ENCODE measurements at regions not wholly inside any gene's neighbourhood (a gene's known extent, or its start where the extent isn't known, plus 50 kb on each side); places are given as distances from the start of the nearest gene placed in this dataset.
"Not testable (repeated sequence)": the region's sequence is repeated elsewhere in the genome, so short reads cannot be mapped to it uniquely, and the experiment has no call there.

DNA sequence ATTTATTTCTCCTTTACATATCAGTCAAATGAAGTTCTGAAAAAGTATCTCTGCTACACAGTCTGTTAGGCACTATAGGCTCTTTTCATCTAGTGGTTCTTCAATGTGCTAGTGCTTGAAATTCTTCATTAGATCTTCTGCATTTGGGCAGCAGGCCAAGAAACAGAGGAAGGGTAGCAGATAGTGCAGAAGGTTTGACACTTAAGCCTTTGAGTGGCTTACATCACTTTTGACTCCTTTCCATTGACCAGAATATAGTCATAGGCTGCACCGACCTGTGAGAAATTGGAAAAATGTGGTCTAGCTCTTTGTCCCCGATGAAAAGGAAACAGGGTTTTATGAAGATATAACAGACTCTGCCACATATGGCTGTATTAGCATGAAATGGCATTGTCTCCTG, 459.5 kb upstream of the PTGER4 start:
- DNase-seq (ENCODE audit: low spot score in 2 of 2) (no peak), ATAC-seq (ENCODE audit: low read depth) (no peak)
- H3K27ac Mint-ChIP-seq = no peak overlapping the region
- H3K9me3 Mint-ChIP-seq = peaks cover 3% of the 10 kb centered on the region
- peaks cover 16% of the 10 kb centered on the region for H3K27me3 Mint-ChIP-seq
- H3K4me3 Mint-ChIP-seq = no peak overlapping the region
- H3K4me1 Mint-ChIP-seq = peaks cover 8% of the 10 kb centered on the region
- H3K36me3 Mint-ChIP-seq = no peaks in the 10 kb centered on the region

DNA sequence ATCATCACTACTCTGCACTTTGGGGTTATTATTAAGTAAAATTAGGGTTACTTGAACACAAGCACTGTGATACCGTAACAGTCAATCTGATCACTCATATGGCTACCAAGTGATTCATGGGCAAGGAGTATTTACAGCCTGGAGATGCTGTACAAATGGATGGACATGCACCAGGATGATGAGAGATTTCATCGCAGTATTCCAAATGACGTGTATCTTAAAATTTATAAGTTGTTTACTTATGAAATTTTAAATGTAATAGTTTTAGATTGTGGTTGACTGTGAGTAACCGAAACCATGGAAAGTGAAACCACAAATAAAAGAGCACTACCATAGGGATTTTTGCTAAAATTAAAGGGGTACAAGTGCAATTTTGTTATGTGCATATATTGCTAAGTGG, 462.2 kb upstream of the PTGER4 start:
- Mint-ChIP-seq H3K4me1 (no peaks in the 10 kb centered on the region), H3K27ac (no peak overlapping the region), H3K36me3 (no peaks in the 10 kb centered on the region), H3K4me3 (no peak overlapping the region), H3K9me3 (peaks cover 3% of the 10 kb centered on the region), H3K27me3 (peaks cover 13% of the 10 kb centered on the region)
- DNase-seq (ENCODE audit: low spot score in 2 of 2) = no peak
- no peak for ATAC-seq (ENCODE audit: low read depth)

DNA sequence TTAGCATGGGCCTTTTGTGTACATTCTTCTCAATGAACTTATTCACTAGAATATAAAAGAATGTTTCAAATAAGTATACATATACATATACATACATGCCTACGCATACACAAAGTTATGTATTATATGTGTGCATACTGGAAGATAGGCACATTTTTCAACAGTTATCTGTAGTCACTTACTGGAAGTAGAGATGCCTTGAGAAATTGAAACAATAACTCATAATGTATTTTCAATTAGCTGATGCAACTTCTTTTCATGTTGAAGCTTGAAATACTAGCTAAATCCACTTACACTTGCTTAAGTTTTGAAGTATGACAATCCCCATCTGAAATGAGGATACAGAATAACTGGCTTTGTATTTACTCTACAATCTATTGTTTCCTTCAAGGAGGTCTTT, 469.0 kb upstream of the PTGER4 start:
- DNase-seq (ENCODE audit: low spot score in 2 of 2) (no peak), ATAC-seq (ENCODE audit: low read depth) (no peak)
- peaks cover 2% of the 10 kb centered on the region for H3K27me3 Mint-ChIP-seq
- no peaks in the 10 kb centered on the region for H3K4me1 Mint-ChIP-seq
- H3K36me3 Mint-ChIP-seq = no peaks in the 10 kb centered on the region
- H3K4me3 Mint-ChIP-seq = no peak overlapping the region
- H3K9me3 Mint-ChIP-seq = no peaks in the 10 kb centered on the region
- no peak overlapping the region for H3K27ac Mint-ChIP-seq

DNA sequence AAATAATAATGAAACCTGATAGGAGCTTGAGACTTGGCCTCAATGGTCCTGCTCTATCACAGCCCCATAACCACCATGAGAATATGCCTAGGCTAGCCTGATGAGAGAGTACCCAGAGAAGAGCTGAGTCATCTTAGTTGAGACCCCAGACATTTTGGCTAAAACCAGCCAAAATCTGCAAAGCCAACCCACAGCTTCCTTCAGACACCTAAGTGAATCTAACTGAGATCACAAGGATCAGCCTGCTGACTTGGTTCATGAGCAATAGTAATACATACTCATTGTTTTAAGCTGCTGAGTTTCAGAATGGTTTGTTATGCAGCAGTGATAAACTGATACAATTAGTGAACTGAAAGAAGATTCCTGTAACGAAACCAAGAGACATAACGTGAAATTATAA, 473.7 kb upstream of the PTGER4 start:
- ATAC-seq (ENCODE audit: low read depth) = no peak
- no peak overlapping the region for H3K4me3 Mint-ChIP-seq
- no peaks in the 10 kb centered on the region for H3K36me3 Mint-ChIP-seq
- no peaks in the 10 kb centered on the region for H3K27me3 Mint-ChIP-seq
- DNase-seq (ENCODE audit: low spot score in 2 of 2) = no peak
- H3K4me1 Mint-ChIP-seq = no peaks in the 10 kb centered on the region
- H3K27ac Mint-ChIP-seq = no peak overlapping the region
- no peaks in the 10 kb centered on the region for H3K9me3 Mint-ChIP-seq

DNA sequence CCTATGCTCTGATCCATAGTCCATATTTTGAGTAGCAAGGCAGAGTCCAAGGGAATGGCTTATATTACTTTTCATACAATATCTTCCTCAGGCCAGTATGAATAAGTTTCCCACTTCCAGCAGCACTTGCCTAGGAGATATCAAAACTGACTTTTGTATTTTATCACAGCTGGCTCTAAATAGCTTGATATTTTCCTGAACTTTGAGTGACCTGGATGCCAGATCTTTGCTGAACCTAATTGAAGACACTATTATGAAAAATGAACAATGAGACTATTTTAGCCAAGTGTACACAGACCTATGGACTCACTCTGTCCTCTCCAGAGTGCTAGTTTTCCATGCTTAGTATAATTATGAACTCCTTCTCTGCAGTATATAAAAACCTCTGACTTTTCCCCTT, 475.6 kb upstream of the PTGER4 start:
- H3K27ac Mint-ChIP-seq = no peak overlapping the region
- ATAC-seq (ENCODE audit: low read depth) (no peak), DNase-seq (ENCODE audit: low spot score in 2 of 2) (no peak)
- no peaks in the 10 kb centered on the region for H3K36me3 Mint-ChIP-seq
- no peak overlapping the region for H3K4me3 Mint-ChIP-seq
- H3K4me1 Mint-ChIP-seq = no peaks in the 10 kb centered on the region
- no peaks in the 10 kb centered on the region for H3K9me3 Mint-ChIP-seq
- H3K27me3 Mint-ChIP-seq = no peaks in the 10 kb centered on the region

DNA sequence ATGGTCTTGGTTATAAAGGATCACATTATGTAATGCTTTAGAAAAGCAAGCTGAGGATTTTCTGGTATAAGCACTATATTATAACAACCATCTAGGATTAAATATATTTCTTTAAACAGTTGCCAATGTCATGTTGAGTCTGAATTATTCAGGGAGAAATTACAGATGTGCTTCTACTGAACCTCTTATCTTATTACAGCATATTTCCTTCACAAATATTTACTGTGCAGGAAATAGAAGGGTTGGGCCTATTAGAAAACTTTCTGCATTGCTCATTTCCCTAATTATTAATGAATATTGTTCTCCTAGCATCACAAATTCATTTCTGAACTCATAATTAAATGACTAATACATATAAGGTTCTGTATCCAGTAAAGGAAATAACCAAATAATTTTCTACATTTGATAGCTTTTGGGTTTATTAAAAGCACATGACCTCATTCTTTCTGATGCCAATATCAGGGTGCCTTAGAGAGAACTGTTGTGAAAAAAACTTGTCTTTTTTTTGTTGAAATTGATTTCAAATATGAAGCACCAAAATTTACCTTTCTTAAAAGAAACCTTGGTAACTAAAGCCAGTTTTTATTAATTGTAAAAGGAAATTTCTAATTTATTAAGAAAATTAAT, 476.8 kb upstream of the PTGER4 start:
- H3K9me3 Mint-ChIP-seq = no peaks in the 10 kb centered on the region
- no peaks in the 10 kb centered on the region for H3K36me3 Mint-ChIP-seq
- no peaks in the 10 kb centered on the region for H3K27me3 Mint-ChIP-seq
- ATAC-seq (ENCODE audit: low read depth) (no peak), DNase-seq (ENCODE audit: low spot score in 2 of 2) (no peak)
- no peaks in the 10 kb centered on the region for H3K4me1 Mint-ChIP-seq
- H3K4me3 Mint-ChIP-seq = no peak overlapping the region
- no peak overlapping the region for H3K27ac Mint-ChIP-seq

DNA sequence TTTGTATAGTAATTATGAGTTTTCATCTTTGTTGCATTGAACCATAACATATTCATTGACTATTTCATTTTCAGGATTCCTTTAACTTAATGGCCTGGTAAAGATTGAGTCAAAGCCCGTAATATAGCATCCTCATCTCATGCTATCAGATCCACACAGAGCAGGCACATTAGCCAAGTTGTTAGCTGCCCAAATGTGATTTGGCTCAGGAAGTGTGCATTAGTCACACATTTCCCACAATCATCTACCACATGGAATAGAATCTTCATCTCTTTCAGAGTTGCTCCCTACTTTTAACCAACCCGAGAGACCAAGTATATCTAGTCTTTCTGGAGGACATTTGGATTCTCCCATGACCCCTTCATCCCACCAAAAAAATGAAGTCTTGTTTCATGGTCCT, 481.0 kb upstream of the PTGER4 start:
- no peaks in the 10 kb centered on the region for H3K4me1 Mint-ChIP-seq
- ATAC-seq (ENCODE audit: low read depth) (no peak), DNase-seq (ENCODE audit: low spot score in 2 of 2) (no peak)
- H3K27ac Mint-ChIP-seq = no peak overlapping the region
- no peak overlapping the region for H3K4me3 Mint-ChIP-seq
- no peaks in the 10 kb centered on the region for H3K27me3 Mint-ChIP-seq
- no peaks in the 10 kb centered on the region for H3K9me3 Mint-ChIP-seq
- no peaks in the 10 kb centered on the region for H3K36me3 Mint-ChIP-seq

DNA sequence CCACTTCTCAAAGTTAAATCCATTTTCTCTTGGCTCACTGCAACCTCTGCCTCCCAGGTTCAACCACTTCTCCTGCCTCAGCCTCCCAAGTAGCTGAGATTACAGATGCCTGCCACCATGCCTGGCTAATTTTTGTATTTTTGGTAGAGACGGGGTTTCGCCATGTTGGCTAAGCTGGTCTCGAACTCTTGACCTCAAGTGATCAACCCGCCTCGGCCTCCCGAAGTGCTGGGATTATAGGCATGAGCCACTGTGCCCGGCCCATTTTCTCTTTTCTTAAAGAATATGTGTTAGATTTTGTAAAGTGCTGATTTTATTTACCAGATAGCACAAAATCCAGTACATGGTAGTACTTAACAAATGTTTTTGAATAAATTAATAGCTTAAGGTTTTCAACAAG, 484.1 kb upstream of the PTGER4 start:
- not testable (repeated sequence) for H3K4me3 Mint-ChIP-seq; H3K27me3 Mint-ChIP-seq; H3K27ac Mint-ChIP-seq; ATAC-seq (ENCODE audit: low read depth); DNase-seq (ENCODE audit: low spot score in 2 of 2); H3K9me3 Mint-ChIP-seq; H3K36me3 Mint-ChIP-seq; H3K4me1 Mint-ChIP-seq

DNA sequence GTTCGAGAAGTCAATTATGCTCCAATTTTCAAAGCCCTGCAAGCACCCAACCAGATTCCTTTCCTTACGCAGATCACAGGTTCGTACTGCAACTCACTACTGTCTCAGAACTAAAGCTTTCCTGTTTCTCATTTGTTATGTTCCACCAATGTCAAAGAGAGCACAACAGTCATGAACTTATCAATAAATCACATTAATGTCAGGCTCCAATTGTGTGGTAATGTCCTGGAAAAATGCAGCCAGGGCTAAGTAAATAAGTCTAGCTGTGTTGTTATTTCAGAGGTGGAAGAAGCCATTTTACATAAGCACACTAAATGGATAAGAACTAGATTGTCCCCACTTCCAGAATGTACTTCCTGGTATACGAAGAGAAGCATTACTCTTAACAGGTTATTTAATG, 488.6 kb upstream of the PTGER4 start:
- no peak for ATAC-seq (ENCODE audit: low read depth)
- H3K4me3 Mint-ChIP-seq = no peak overlapping the region
- no peaks in the 10 kb centered on the region for H3K36me3 Mint-ChIP-seq

DNA sequence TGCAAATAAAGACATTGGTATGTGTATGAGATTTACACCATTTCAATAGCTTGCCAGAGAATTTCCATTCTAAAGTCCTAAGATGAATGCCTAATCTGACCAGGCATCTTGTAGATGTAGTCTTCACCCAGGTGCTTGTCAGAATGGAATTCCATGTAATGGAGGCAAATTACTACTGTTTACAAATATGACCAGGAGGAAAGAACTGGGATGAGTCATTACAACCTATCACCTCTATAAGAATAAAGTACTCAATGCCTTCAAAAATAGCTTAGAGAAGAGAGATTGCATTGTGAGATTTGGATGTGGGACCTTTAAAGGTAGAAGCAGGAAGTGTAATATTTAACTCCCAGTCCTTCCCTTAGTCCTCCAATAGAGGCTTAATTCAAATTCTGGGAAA, 507.0 kb upstream of the PTGER4 start:
- Mint-ChIP-seq H3K27ac (no peak overlapping the region), H3K4me1 (no peaks in the 10 kb centered on the region), H3K27me3 (no peaks in the 10 kb centered on the region), H3K36me3 (peaks cover 2% of the 10 kb centered on the region), H3K4me3 (no peak overlapping the region), H3K9me3 (peaks cover 9% of the 10 kb centered on the region)
- DNase-seq (ENCODE audit: low spot score in 2 of 2) (no peak), ATAC-seq (ENCODE audit: low read depth) (no peak)

More for the DNA sequence above, 488.6 kb upstream of the PTGER4 start:
- DNase-seq (ENCODE audit: low spot score in 2 of 2) = no peak
- Mint-ChIP-seq H3K4me1 (no peaks in the 10 kb centered on the region), H3K27ac (peak overlapping the region; percentile 41), H3K27me3 (no peaks in the 10 kb centered on the region), H3K9me3 (no peaks in the 10 kb centered on the region)

DNA sequence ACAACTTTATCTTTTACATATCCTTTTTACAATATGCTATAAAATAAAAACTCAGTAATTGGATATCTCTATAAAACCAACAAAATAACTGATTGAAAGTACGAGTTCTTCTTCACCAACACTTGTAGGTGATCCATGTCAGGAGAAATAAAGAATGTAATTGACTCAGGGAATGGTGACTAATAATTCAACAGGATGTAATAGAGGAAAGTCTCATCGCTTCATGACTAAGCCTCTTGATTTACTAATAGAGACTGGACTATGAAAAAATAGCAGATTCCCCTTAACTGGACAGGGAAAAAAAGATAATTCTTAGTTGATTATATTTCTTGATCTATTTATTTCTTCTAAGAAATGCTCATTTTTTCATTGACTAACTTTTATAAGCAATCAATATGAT, 507.7 kb upstream of the PTGER4 start:
- H3K27me3 Mint-ChIP-seq = no peaks in the 10 kb centered on the region
- no peak overlapping the region for H3K27ac Mint-ChIP-seq
- no peak for DNase-seq (ENCODE audit: low spot score in 2 of 2)

DNA sequence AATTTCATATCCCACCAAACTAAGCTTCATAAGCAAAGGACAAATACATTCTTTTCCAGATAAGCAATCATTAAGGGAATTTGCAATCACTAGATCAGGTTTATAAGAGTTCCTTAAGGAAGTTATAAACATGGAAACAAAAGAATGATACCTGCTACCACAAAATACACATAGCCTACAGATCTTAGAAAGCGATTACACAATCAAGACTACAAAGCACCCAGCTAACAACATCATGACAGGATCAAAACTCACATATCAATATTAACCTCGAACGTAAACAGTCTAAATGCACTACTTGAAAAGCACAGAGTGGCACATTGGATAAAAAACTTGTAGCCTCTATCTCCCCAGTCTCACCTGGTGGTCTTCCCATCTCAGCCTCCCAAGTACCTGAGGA, 512.4 kb upstream of the PTGER4 start:
- Mint-ChIP-seq H3K4me3 (no peak overlapping the region), H3K4me1 (no peaks in the 10 kb centered on the region), H3K27me3 (no peaks in the 10 kb centered on the region), H3K27ac (no peak overlapping the region), H3K36me3 (no peaks in the 10 kb centered on the region), H3K9me3 (peaks cover 6% of the 10 kb centered on the region)
- ATAC-seq (ENCODE audit: low read depth) (no peak), DNase-seq (ENCODE audit: low spot score in 2 of 2) (no peak)

More for the DNA sequence above, 507.7 kb upstream of the PTGER4 start:
- Mint-ChIP-seq H3K9me3 (peaks cover 9% of the 10 kb centered on the region), H3K36me3 (peaks cover 2% of the 10 kb centered on the region), H3K4me1 (no peaks in the 10 kb centered on the region), H3K4me3 (no peak overlapping the region)
- ATAC-seq (ENCODE audit: low read depth) = no peak

DNA sequence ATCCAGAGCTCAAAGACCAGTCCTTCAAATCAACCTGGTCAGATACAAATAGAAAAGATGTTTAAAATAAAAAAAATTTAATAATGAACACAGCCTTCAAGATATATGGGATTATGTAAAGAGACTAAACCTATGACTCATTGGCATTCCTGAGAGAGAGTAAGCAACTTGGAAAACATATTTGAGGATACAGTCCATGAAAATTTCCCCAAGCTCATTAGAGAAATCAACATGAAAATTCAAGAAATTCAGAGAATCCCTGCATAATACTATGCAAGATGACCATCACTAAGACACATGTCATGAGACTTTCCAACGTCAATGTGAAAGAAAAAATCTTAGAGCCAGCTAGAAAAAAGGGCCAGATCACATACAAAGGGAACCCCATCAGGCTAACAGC, 512.9 kb upstream of the PTGER4 start:
- H3K27ac Mint-ChIP-seq = no peak overlapping the region
- H3K36me3 Mint-ChIP-seq = no peaks in the 10 kb centered on the region
- H3K4me1 Mint-ChIP-seq = no peaks in the 10 kb centered on the region
- no peaks in the 10 kb centered on the region for H3K27me3 Mint-ChIP-seq
- H3K4me3 Mint-ChIP-seq = no peak overlapping the region
- peaks cover 6% of the 10 kb centered on the region for H3K9me3 Mint-ChIP-seq
- ATAC-seq (ENCODE audit: low read depth) (no peak), DNase-seq (ENCODE audit: low spot score in 2 of 2) (no peak)

DNA sequence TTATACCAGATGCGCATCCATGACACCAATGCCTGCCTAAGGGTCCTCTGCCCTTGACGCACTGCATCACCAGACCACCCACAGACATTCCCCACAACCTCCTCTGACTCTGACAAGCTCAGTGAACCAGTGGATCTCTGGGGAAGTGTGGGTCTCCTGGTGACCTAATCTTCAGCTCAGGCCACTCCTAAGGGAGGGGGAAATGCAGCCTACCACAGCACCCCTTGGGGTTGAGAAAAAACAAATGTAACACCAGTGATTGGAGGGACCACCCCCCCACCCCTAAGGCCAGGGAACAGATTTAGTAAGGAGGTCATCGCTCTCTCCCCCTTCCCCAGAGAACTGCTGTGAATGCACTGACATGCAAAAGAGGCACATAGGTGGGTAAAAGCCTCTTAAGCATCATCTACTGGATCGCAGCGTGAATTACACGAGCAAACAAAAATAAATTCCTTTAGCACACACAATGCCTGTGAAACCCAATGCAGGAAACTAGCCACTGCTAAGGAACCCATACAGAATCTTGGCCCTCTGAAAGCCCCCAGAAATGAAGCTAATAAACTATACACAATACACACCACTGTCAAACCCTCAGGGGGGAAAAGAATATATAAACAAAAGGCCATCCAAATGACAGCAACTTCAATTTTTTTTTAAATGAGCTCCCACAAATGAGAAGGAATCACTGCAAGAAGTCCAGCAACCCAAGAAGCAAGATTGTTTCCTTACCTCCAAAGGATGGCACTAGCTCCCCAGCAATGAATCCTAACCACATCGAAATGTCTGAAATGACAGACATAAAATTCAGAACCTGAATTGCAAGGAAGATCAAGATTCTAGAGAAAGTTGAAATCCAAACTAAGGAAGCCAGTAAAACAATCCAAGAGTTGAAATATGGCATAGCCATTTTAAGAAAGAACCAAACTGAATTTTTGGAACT, 513.7 kb upstream of the PTGER4 start:
- peaks cover 5% of the 10 kb centered on the region for H3K9me3 Mint-ChIP-seq
- no peaks in the 10 kb centered on the region for H3K4me1 Mint-ChIP-seq
- no peak for ATAC-seq (ENCODE audit: low read depth)
- DNase-seq (ENCODE audit: low spot score in 2 of 2) = no peak
- no peak overlapping the region for H3K27ac Mint-ChIP-seq
- peaks cover under 1% of the 10 kb centered on the region for H3K27me3 Mint-ChIP-seq
- no peak overlapping the region for H3K4me3 Mint-ChIP-seq
- H3K36me3 Mint-ChIP-seq = no peaks in the 10 kb centered on the region

Measured in memory B cell (primary cell).